ENCODE measurements at regions not wholly inside any gene's neighbourhood (a gene's known extent, or its start where the extent isn't known, plus 50 kb on each side); places are given as distances from the start of the nearest gene placed in this dataset.

GRCh38 chr18:29012364-29012763, 835.4 kb upstream of the CDH2 start:
- no peak for DNase-seq

DNA sequence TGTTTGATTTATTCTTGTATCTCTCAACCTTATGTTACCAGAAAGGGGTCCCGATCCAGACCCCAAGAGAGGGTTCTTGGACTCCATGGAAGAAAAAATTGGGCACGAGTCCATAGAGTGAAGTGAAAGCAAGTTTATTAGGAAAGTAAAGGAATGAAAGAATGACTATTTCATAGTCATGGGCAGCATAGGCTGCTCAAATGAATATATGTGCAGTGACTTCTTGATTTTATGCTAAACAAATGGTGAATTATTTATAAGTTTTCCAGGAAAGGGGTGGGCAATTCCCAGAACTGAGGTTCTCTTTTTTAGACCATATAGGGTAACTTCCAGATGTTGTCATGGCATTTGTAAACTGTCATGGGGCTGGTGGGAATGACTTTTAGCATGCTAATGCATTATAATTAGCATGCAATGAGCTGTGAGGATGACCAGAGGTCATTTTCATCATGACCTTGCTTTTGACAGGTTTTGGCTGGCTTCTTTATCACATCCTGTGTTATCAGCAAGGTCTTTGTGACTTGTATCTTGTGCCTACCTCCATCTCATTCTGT, 832.4 kb upstream of the CDH2 start:
- no peak for DNase-seq

DNA sequence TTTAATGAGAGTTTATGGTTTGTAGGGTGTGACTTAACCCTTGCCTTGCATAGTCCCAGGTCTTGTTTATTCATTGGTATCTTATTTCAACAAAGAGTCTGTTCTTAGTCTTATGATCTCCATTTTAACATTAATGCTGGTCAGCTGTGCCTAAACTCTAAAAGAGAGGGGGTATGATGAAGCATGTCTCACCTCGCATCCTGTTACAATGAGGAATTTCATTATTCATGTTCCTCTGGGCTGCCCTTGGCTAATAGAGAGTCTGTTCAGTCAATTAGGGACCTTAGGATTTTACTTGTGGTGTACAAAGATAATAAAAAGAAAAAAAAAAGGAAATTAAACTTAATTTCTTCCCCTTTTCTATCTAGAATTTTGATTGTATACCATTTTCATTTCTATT, 831.9 kb upstream of the CDH2 start:
- DNase-seq = no peak

GRCh38 chr18:29007986-29008654, 831.2 kb upstream of the CDH2 start:
- DNase-seq = no peak

GRCh38 chr18:29004921-29005320, 828.0 kb upstream of the CDH2 start:
- DNase-seq = no peak

DNA sequence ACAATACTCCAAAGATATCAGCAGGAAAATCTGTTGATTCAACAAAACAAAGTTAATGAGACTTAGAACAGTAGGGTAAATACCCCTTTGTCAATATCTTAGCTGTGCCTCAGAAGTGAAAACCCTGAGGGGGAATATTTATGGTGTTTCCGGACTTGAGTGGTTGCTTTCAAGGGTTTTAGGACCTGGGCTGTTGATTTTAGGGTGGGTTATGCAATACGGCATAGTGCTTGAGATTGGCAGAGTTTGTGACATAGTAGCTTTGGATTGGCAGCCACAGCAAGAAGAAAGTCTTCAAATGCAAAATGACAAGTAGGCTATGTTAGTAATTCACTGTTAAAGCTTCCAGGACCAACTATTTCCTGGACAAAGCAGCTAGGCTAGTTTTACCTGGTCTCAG, 826.3 kb upstream of the CDH2 start:
- no peak for DNase-seq

GRCh38 chr18:29002747-29003146, 825.8 kb upstream of the CDH2 start:
- no peak for DNase-seq

DNA sequence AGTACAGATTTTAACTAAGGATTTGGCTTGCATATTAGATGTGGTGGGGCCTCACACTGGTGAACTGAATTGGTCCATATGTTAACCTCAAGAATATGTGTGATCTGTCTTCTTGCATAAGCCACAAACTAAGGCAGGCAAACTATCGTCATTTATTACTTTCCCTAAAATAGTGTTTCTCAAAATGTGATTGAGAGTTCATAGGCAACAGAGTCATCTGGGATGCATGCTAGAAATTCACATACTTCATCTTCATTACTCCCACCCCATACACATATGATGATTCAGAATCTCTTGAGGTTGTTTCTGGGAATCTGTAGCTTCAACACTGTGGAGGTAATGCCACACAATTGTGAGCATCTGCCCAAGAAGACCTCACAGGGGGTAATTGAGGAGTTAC, 822.8 kb upstream of the CDH2 start:
- no peak for DNase-seq

- no peak for DNase-seq
These were observed 818.4 kb upstream of the CDH2 start for GRCh38 chr18:28995319-28995718.

DNA sequence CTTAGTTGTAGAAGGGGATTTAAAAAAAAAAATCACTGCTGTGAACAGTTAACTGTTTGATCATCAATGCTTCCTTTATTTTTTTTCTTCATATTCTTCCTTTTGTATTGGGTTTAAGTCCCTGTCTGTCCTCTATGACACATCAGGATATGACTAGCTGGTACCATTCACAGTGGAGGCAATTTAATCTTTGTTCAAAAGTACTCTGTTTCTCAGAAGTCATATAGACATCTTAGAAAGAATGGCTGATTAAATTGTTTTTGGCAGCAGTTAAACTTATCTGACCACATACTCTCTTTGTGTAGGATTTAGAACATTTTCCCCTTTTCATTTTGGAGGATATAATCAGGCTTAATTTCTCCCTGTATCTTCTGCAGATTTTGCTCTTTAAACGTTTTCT, 807.8 kb upstream of the CDH2 start:
- DNase-seq = no peak

DNA sequence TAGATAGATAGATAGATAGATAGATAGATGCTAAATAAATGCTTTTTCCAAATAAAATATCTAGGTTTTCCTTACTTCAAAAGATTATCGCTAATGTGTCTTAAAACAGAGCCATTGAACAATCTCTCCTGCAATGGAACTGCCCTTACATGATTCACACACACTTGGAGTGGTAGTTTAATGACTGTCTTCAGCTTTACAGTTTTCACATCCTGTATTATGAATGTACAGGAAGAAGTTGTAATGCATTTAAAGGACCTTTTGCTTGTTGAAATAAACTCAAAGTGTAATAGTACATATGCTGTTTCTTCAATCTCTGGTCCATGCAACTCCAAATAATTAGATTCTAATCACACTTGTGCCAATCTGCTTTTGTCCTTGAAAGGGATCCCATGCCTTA, 797.6 kb upstream of the CDH2 start:
- DNase-seq = no peak

- no peak for DNase-seq
These were observed 796.4 kb upstream of the CDH2 start for GRCh38 chr18:28973324-28973723.

GRCh38 chr18:28972333-28972907, 795.5 kb upstream of the CDH2 start:
- peak; percentile 12 for DNase-seq

GRCh38 chr18:28963481-28963880, 786.6 kb upstream of the CDH2 start:
- DNase-seq = no peak

GRCh38 chr18:28961669-28962228, 784.8 kb upstream of the CDH2 start:
- peak; percentile 13 for DNase-seq

DNA sequence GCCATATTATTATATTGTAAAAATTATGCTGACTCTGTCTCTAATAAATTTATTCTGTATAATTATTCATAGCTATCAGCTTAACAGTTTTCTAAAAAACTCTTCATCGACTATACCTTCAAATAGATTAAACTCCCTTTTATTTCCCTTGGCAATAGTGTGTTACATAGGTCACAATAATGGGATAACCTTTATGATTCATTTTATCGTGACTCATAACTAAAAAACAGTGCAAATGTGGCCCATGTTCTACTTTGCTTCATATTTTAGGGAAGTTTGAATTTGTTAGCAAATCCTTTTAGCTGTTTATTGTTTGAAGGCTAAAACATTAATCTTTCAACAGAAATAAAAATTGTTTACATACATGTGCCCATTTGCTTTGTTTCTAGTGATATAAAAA, 783.2 kb upstream of the CDH2 start:
- no peak for DNase-seq

- DNase-seq = no peak
These were observed 775.4 kb upstream of the CDH2 start for GRCh38 chr18:28952339-28952738.

- DNase-seq = no peak
These were observed 771.0 kb upstream of the CDH2 start for GRCh38 chr18:28947900-28948299.

- no peak for DNase-seq
These were observed 769.5 kb upstream of the CDH2 start for GRCh38 chr18:28946471-28946870.

DNA sequence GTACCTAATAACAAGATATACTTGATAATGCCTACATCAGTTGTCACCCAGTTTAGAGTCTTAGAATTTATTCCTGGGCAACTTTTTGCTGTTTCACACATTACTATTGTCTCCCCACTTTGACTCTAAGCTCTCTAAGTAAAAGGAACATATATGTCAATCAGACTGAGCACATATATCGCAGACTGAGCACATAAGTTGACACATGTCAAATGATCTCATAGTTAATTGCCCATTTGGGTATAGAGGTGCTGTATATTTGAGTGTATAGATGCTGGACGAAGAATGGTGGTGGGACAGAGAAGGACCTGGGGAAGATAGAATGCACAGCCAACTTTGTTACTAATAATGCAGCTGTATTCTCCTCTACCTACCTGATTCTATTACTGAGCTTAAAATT, 746.0 kb upstream of the CDH2 start:
- DNase-seq = no peak

DNA sequence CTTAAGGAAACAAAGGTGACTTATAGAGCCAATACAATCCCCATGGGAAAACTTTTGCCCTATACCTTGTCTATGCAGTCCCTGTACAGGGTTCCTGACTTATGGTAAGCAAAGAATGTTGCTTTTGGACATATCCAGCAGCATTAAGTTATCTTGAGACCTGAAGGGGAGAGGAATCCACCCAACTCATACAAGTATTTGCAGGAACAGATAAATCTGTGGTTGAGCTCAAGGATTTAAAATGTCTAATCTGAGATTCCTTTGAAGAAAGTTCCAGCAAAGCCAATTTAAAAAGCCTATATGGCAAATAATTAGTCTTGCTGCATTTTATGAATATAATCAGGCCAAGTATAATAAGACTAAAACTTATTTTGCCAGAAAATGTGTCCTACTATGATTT, 739.5 kb upstream of the CDH2 start:
- DNase-seq = no peak

DNA sequence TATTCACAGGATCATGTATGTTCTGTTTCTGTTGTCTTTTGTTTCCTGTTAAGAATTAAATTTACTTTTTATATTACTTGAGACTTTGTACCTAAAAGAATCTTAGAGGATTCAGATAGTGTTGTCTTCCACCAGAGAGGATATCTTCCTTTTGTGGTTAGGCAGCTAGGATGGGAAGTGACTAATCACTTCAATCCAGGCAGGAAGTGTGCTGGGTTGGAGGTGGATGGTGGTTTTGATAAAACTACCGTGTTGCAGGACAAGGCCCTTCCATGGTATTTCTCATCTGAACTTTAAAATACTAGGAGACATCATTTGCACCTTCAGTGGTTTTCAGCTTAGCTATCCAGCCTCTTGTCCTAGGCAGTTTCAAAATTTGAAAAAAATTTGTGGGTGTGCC, 728.6 kb upstream of the CDH2 start:
- DNase-seq = no peak

DNA sequence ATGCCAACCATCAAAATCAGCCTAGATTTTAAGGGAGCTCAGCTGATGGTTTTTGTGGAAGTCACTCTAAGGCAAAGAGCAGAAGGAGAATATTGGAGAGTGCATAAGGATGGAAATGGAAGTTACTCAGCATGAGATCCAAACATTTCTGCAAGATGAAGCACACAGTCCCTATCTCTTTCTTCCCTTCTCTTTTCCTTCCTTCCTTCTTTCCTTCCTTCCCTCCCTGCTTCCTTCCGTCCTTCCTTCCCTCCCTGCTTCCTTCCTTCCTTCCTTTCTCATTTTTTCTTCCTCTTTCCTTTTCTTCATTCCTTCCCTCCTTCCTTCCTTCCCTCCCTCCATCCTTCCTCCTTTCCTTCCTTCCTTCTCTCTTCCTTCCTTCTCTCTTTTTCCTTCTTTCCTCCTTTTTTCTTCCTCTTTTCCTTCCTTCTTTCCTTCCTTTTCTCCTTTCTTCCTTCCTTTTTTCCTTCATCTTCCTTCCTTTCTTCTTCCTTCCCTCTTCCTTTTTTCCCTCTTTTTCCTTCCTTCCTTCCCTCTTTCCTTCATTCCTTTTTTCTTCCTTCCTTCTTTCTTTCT, 727.9 kb upstream of the CDH2 start:
- no peak for DNase-seq

GRCh38 chr18:28903306-28903705, 726.4 kb upstream of the CDH2 start:
- DNase-seq = no peak

Measured in retina (tissue), 1 donor.